BLaER1 treated with 17β-estradiol and CSF1 and Interleukin-3, amounts not matched to agents 10 nM and 100 nM (cell line): ENCODE measurements at regions not wholly inside any gene's neighbourhood (a gene's known extent, or its start where the extent isn't known, plus 50 kb on each side); places are given as distances from the start of the nearest gene placed in this dataset.

Experiments used
- H3K27ac ChIP-seq, 11 experiments: shearing (Covaris generic); formaldehyde crosslinking; 2 replicates each; pipeline ENCODE4 v1.8.1; 2022
- H3K27me3 ChIP-seq, 11 experiments: shearing (Covaris generic); formaldehyde crosslinking; 2 replicates each; pipeline ENCODE4 v1.8.1; 2022
- H3K36me3 ChIP-seq, 11 experiments: shearing (Covaris generic); formaldehyde crosslinking; 2 replicates each; pipeline ENCODE4 v1.8.1; 2022
- H3K4me1 ChIP-seq, 10 experiments: shearing (Covaris generic); formaldehyde crosslinking; 2 replicates each; pipeline ENCODE4 v1.8.1; 2022
- H3K4me2 ChIP-seq, 11 experiments: shearing (Covaris generic); formaldehyde crosslinking; 2 replicates each; pipeline ENCODE4 v1.8.1; 2022
- H3K4me3 ChIP-seq, 10 experiments: shearing (Covaris generic); formaldehyde crosslinking; 2 replicates each; pipeline ENCODE4 v1.8.1; 2022
- H3K9ac ChIP-seq, 11 experiments: shearing (Covaris generic); formaldehyde crosslinking; 2 replicates each; pipeline ENCODE4 v1.8.1; 2022
- H3K9me3 ChIP-seq, 11 experiments: shearing (Covaris generic); formaldehyde crosslinking; replicated peaks in 1 of 11; 2 replicates each; pipeline ENCODE4 v1.8.1; 2022
- H4K20me1 ChIP-seq, 11 experiments: shearing (Covaris generic); formaldehyde crosslinking; 2 replicates each; pipeline ENCODE4 v1.8.1; 2022
- Cebpa-rat ChIP-seq, 11 experiments: shearing (Covaris generic); IDR thresholded peaks; 2 replicates each; pipeline ENCODE4 v1.8.1; 2022

- Histone ChIP-seq H3K9me3 (no peaks in the 10 kb centered on the region), H3K4me3 (no peak overlapping the region), H4K20me1 (no peaks in the 10 kb centered on the region), H3K27ac (no peak overlapping the region), H3K36me3 (no peaks in the 10 kb centered on the region), H3K9ac (no peak overlapping the region), H3K4me1 (no peaks in the 10 kb centered on the region), H3K4me2 (no peak overlapping the region), H3K27me3 (no peaks in the 10 kb centered on the region)
- no peak for TF ChIP-seq Cebpa-rat (IDR thresholded peaks at IDR 0.05)
Measured at GRCh38 chr4:31139767-31140166, 419.6 kb downstream of the PCDH7 start.

- H3K9ac ChIP-seq, result no peak overlapping the region
- H3K4me1 ChIP-seq, result no peaks in the 10 kb centered on the region
- H3K36me3 ChIP-seq, result no peaks in the 10 kb centered on the region
- no peaks in the 10 kb centered on the region for H4K20me1 ChIP-seq
- TF ChIP-seq Cebpa-rat (IDR thresholded peaks at IDR 0.05), result no peak
- H3K4me3 ChIP-seq, result no peak overlapping the region
- H3K4me2 ChIP-seq, result no peak overlapping the region
- no peaks in the 10 kb centered on the region for H3K27me3 ChIP-seq
- no peak overlapping the region for H3K27ac ChIP-seq
- H3K9me3 ChIP-seq, result no peaks in the 10 kb centered on the region
Measured at GRCh38 chr4:31141095-31141831, 421.1 kb downstream of the PCDH7 start.

- no peaks in the 10 kb centered on the region for H3K9me3 ChIP-seq
- no peaks in the 10 kb centered on the region for H3K4me1 ChIP-seq
- no peak overlapping the region for H3K4me3 ChIP-seq
- no peaks in the 10 kb centered on the region for H3K27me3 ChIP-seq
- H3K36me3 ChIP-seq, result no peaks in the 10 kb centered on the region
- H3K9ac ChIP-seq, result no peak overlapping the region
- H3K27ac ChIP-seq, result no peak overlapping the region
- H4K20me1 ChIP-seq, result no peaks in the 10 kb centered on the region
- no peak for TF ChIP-seq Cebpa-rat (IDR thresholded peaks at IDR 0.05)
- H3K4me2 ChIP-seq, result no peak overlapping the region
Measured at GRCh38 chr4:31141832-31142142, 421.6 kb downstream of the PCDH7 start.

GRCh38 chr4:31146366-31146765, 426.2 kb downstream of the PCDH7 start:
- H3K4me1 ChIP-seq, result no peaks in the 10 kb centered on the region
- H4K20me1 ChIP-seq, result no peaks in the 10 kb centered on the region
- no peak overlapping the region for H3K27ac ChIP-seq

GRCh38 chr4:31148990-31149389, 428.8 kb downstream of the PCDH7 start:
- Histone ChIP-seq H3K36me3 (no peaks in the 10 kb centered on the region), H3K27ac (no peak overlapping the region)
- TF ChIP-seq Cebpa-rat (IDR thresholded peaks at IDR 0.05), result no peak

More at GRCh38 chr4:31146366-31146765, 426.2 kb downstream of the PCDH7 start:
- Histone ChIP-seq H3K27me3 (no peaks in the 10 kb centered on the region), H3K9ac (no peak overlapping the region), H3K4me3 (no peak overlapping the region), H3K9me3 (no peaks in the 10 kb centered on the region), H3K4me2 (no peak overlapping the region), H3K36me3 (no peaks in the 10 kb centered on the region)
- no peak for TF ChIP-seq Cebpa-rat (IDR thresholded peaks at IDR 0.05)

GRCh38 chr4:31156221-31156620, 436.1 kb downstream of the PCDH7 start:
- Histone ChIP-seq H3K27ac (no peak overlapping the region), H3K9me3 (no peaks in the 10 kb centered on the region), H3K4me2 (no peak overlapping the region), H3K36me3 (no peaks in the 10 kb centered on the region), H3K9ac (no peak overlapping the region), H3K27me3 (no peaks in the 10 kb centered on the region), H3K4me1 (no peaks in the 10 kb centered on the region), H3K4me3 (no peak overlapping the region), H4K20me1 (no peaks in the 10 kb centered on the region)
- TF ChIP-seq Cebpa-rat (IDR thresholded peaks at IDR 0.05), result no peak

More at GRCh38 chr4:31148990-31149389, 428.8 kb downstream of the PCDH7 start:
- Histone ChIP-seq H3K9ac (no peak overlapping the region), H3K4me3 (no peak overlapping the region), H3K4me1 (no peaks in the 10 kb centered on the region), H3K4me2 (no peak overlapping the region), H3K9me3 (no peaks in the 10 kb centered on the region), H4K20me1 (no peaks in the 10 kb centered on the region), H3K27me3 (no peaks in the 10 kb centered on the region)

GRCh38 chr4:31160146-31160545, 440.0 kb downstream of the PCDH7 start:
- H4K20me1 ChIP-seq, result no peaks in the 10 kb centered on the region
- no peak overlapping the region for H3K9ac ChIP-seq
- H3K27me3 ChIP-seq, result no peaks in the 10 kb centered on the region
- TF ChIP-seq Cebpa-rat (IDR thresholded peaks at IDR 0.05), result no peak
- H3K4me2 ChIP-seq, result no peak overlapping the region
- H3K4me1 ChIP-seq, result no peaks in the 10 kb centered on the region
- H3K9me3 ChIP-seq, result no peaks in the 10 kb centered on the region
- no peak overlapping the region for H3K27ac ChIP-seq
- no peaks in the 10 kb centered on the region for H3K36me3 ChIP-seq
- H3K4me3 ChIP-seq, result no peak overlapping the region

GRCh38 chr4:31169846-31170245, 449.7 kb downstream of the PCDH7 start:
- Histone ChIP-seq H4K20me1 (no peaks in the 10 kb centered on the region), H3K4me2 (no peak overlapping the region), H3K27me3 (no peaks in the 10 kb centered on the region), H3K4me3 (no peak overlapping the region), H3K4me1 (no peaks in the 10 kb centered on the region), H3K27ac (no peak overlapping the region), H3K9ac (no peak overlapping the region), H3K36me3 (no peaks in the 10 kb centered on the region), H3K9me3 (no peaks in the 10 kb centered on the region)
- no peak for TF ChIP-seq Cebpa-rat (IDR thresholded peaks at IDR 0.05)

- Histone ChIP-seq H3K4me1 (no peaks in the 10 kb centered on the region), H3K36me3 (no peaks in the 10 kb centered on the region), H3K4me3 (no peak overlapping the region), H3K9ac (no peak overlapping the region), H3K9me3 (no peaks in the 10 kb centered on the region), H3K4me2 (no peak overlapping the region), H4K20me1 (no peaks in the 10 kb centered on the region), H3K27ac (no peak overlapping the region), H3K27me3 (no peaks in the 10 kb centered on the region)
- TF ChIP-seq Cebpa-rat (IDR thresholded peaks at IDR 0.05), result no peak
Measured at GRCh38 chr4:31171362-31171761, 451.2 kb downstream of the PCDH7 start.

GRCh38 chr4:31175242-31175910, 455.2 kb downstream of the PCDH7 start:
- H4K20me1 ChIP-seq, result no peaks in the 10 kb centered on the region
- no peaks in the 10 kb centered on the region for H3K36me3 ChIP-seq
- TF ChIP-seq Cebpa-rat (IDR thresholded peaks at IDR 0.05), result no peak
- no peaks in the 10 kb centered on the region for H3K4me1 ChIP-seq
- H3K4me3 ChIP-seq, result no peak overlapping the region
- no peak overlapping the region for H3K9ac ChIP-seq
- no peaks in the 10 kb centered on the region for H3K9me3 ChIP-seq
- H3K27ac ChIP-seq, result no peak overlapping the region
- no peak overlapping the region for H3K4me2 ChIP-seq
- no peaks in the 10 kb centered on the region for H3K27me3 ChIP-seq
